Astrocyte of the cerebellum (primary cell): ENCODE measurements at regions not wholly inside any gene's neighbourhood (a gene's known extent, or its start where the extent isn't known, plus 50 kb on each side); places are given as distances from the start of the nearest gene placed in this dataset.

Experiments
- DNase-seq: peaks from one replicate; pipeline ENCODE4 v3.0.0-alpha.2; 2011; ENCODE audit warnings: low read depth
- H3K4me3 ChIP-seq: 2 replicates; pipeline ENCODE4 v1.5.1; 2011; ENCODE audit warnings: mild to moderate bottlenecking, low read depth, low read length, moderate library complexity
- CTCF ChIP-seq: IDR thresholded peaks from 2 replicates; pipeline ENCODE4 v1.5.1; 2012; ENCODE audit warnings: low read length, low read depth, moderate library complexity, mild to moderate bottlenecking; ENCODE audit errors: missing control alignments
- in situ Hi-C: cut with HindIII; loops from 2 replicates; pipeline ENCODE4 v1.10.0; 2017; ENCODE audit warnings: low sequenced_read_pairs

DNA sequence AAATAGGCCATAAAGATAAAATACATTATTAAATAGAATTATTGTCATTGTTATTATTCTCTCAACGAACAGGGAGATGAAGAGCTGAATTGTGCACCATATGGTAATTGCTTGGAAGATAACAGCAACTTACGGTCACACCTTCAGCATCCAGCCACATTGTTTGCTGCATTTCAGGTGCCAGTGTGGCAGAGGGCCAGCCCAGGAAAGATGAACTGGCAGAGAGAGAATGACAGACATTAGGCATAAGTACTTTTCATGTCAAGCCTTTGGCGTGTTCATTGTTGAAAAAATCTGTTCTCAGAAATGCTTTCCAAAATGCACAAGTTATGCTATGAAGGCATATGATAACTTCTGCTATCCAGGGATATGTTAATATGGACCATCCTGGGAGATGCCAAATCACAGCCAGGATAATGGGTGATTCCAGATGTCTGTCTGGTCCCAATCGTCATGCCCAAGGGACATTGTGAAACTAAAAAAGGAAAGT is 748.6 kb upstream of the PIK3C3 start:
- TF ChIP-seq CTCF, result no peak
- DNase-seq, result no peak
- in situ Hi-C loops, result no loop called here

DNA sequence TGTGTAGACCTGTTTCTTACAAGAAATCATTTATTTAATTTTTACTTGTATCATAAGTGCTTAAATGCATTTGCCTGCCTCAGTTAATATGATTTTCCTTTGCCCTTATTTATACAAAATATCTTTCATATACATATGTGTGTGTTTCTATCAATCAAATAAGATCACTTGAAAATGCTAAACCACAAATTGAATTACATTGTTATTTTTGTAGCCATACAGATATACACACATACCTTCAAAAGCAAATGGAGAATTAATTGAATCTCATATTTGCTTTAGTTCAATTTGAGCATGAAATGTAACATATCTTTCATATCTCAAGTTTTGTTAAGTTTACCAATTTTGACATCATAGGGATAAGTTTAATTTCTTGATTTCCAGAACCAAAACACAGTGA is 755.8 kb upstream of the PIK3C3 start:
- no peak for TF ChIP-seq CTCF
- in situ Hi-C loops, result no loop called here
- DNase-seq, result no peak
- no peak overlapping the region for H3K4me3 ChIP-seq

More for the DNA sequence above, 748.6 kb upstream of the PIK3C3 start:
- no peak overlapping the region for H3K4me3 ChIP-seq

DNA sequence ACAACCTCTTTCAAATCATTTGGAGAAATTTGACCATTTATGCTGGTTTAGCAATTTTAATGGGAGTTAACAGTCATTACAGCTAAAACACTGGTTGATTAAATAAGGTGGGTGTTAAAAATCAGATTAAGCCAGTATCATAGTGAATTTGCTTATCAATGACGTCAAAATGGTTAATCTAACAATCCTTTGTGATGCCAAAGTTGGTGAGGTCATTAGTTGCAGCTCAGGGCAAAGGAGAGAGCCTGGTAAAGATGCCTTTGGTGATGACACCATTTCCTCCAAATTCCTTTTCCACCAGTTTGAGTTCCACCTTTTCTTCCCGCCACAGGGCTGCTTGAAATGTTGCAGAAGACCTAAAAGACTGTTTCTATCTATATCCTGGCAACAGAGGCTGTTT is 757.1 kb upstream of the PIK3C3 start:
- in situ Hi-C loops, result no loop called here
- no peak for DNase-seq
- H3K4me3 ChIP-seq, result no peak overlapping the region
- TF ChIP-seq CTCF, result no peak

DNA sequence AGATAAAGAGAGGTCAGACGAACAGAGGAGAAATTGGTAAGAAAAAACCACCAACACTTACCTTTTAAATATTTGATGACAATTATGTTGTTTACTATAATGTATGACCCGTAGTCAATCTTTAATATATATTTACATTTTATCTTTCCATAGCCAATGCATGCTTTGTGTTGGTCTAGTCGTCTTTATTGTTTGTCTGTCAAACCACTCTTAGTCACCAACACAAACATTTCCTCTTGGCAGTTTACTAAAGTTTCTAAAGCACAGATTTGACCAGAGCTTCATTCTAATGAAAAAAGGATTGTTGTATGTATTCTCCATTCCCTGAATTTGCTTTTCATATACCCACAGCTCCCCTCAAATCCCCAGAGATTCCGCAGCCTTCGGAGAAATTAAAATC is 784.7 kb upstream of the PIK3C3 start:
- in situ Hi-C loops, result no loop called here
- peak; percentile 23 for DNase-seq
- TF ChIP-seq CTCF, result no peak
- no peak overlapping the region for H3K4me3 ChIP-seq

DNA sequence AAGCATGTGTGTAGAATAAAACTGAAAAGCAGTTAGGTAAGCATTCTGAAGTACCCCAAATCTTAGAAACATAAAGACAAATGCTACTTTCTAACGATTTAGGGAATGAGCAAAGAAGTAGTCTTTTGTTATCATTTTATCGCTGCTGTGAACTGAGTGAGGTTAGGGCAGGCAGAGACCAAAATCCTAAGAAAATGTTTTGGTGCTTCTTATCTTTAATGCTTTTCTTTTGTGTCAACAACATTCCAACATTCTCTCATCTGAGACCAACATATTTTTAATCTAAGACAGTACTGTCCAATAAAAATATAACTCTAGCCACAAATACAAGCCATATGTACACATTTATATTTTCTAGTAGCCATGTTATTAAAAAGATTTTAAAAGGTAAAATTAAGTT is 789.4 kb upstream of the PIK3C3 start:
- in situ Hi-C loops, result no loop called here
- no peak for DNase-seq
- TF ChIP-seq CTCF, result no peak
- no peak overlapping the region for H3K4me3 ChIP-seq

DNA sequence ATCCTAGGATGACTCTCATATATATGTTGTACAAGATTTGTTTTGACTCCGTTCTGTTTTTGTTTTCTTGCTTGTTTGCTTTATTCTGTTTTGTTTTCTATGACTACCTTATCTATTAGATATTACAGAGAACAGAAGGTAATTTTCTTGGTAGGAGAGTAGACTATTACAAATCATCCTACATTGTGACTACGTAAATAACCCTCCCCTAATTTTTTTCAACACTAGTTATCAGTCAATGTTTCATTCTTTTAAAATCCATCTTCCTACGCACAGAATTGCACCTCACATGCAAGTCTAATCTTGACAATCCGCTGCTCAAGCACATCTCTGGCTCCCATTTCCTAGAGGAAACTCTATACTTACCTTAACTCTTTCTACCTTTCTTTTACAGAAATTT is 792.3 kb upstream of the PIK3C3 start:
- no peak overlapping the region for H3K4me3 ChIP-seq
- no peak for DNase-seq
- no peak for TF ChIP-seq CTCF
- in situ Hi-C loops, result no loop called here

DNA sequence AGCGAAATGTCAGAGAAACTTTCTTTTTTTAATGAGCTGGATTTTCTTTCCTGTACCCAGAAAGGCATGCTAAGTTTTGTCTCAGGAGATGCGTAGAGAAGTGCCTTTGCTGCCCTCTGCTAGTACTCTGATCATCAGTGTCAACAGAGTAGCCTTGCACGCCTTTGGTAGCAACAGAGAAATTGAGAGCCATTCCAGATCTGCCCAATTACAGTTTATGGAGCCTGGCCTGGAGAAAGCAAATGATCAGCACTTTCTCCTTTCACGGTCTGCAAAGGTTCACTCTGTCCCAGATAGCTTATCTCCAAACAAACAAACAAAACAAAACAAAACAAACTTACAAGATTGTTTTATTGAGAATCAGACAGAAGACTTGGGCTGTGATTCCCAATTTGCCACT is 792.8 kb upstream of the PIK3C3 start:
- H3K4me3 ChIP-seq, result no peak overlapping the region
- DNase-seq, result no peak
- in situ Hi-C loops, result no loop called here
- TF ChIP-seq CTCF, result no peak
